ENCODE measurements at regions not wholly inside any gene's neighbourhood (a gene's known extent, or its start where the extent isn't known, plus 50 kb on each side); places are given as distances from the start of the nearest gene placed in this dataset.

DNA sequence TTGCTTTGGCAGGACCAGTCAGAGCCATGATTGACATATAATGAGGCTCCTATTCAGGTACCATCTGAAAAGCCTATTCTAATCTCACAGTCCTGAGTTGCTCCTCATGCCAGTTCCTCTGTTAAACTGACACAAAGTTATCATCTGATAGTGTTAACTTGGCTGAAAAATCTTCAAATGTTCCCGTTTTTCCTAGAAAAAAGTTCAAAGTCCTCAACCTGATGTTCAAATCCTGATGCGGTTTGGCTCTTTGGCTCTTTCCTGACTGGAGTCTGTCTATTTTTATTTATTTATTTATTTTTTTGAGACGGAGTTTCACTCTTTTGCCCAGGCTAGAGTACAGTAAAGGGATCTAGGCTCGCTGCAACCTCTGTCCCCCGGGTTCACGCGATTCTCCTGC, 244.2 kb downstream of the ANKRD50 start:
- TF ChIP-seq, protein P1, sequence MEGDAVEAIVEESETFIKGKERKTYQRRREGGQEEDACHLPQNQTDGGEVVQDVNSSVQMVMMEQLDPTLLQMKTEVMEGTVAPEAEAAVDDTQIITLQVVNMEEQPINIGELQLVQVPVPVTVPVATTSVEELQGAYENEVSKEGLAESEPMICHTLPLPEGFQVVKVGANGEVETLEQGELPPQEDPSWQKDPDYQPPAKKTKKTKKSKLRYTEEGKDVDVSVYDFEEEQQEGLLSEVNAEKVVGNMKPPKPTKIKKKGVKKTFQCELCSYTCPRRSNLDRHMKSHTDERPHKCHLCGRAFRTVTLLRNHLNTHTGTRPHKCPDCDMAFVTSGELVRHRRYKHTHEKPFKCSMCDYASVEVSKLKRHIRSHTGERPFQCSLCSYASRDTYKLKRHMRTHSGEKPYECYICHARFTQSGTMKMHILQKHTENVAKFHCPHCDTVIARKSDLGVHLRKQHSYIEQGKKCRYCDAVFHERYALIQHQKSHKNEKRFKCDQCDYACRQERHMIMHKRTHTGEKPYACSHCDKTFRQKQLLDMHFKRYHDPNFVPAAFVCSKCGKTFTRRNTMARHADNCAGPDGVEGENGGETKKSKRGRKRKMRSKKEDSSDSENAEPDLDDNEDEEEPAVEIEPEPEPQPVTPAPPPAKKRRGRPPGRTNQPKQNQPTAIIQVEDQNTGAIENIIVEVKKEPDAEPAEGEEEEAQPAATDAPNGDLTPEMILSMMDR (conservative IDR thresholded peaks at IDR 0.05) = no peak
- no peak for DNase-seq (ENCODE audit: extremely low spot score, unreplicated experiment)
- no peaks in the 10 kb centered on the region for H3K27me3 Mint-ChIP-seq
- no peak overlapping the region for H3K27ac Mint-ChIP-seq
- no peaks in the 10 kb centered on the region for H3K4me1 Mint-ChIP-seq (ENCODE audit: unreplicated experiment)
- H3K36me3 Mint-ChIP-seq = no peaks in the 10 kb centered on the region
- H3K9me3 Mint-ChIP-seq = no peaks in the 10 kb centered on the region
- H3K4me3 Mint-ChIP-seq = no peak overlapping the region

DNA sequence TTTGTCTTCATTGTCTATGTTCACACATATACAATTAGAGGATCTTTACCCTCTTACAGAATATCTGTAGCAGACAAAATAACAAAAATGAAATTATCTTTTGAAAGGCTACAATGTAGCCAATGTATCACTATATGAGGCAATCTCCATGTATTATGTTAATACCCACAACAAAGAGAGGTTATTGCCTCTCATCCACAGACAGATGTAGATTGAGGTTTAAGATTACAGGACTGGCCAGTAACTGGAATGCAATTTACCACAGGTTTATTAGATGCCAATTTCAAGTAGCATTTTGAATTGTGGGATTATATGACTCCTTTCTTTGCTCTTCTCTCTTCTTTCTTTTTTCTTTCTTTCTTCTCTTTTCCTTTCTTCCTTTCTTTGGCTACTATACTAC, 242.6 kb downstream of the ANKRD50 start:
- Mint-ChIP-seq H3K36me3 (no peaks in the 10 kb centered on the region), H3K27ac (no peak overlapping the region), H3K4me1 (ENCODE audit: unreplicated experiment) (no peaks in the 10 kb centered on the region), H3K4me3 (no peak overlapping the region), H3K9me3 (no peaks in the 10 kb centered on the region), H3K27me3 (no peaks in the 10 kb centered on the region)
- TF ChIP-seq, protein P1 (conservative IDR thresholded peaks at IDR 0.05) = no peak
- no peak for DNase-seq (ENCODE audit: extremely low spot score, unreplicated experiment)

DNA sequence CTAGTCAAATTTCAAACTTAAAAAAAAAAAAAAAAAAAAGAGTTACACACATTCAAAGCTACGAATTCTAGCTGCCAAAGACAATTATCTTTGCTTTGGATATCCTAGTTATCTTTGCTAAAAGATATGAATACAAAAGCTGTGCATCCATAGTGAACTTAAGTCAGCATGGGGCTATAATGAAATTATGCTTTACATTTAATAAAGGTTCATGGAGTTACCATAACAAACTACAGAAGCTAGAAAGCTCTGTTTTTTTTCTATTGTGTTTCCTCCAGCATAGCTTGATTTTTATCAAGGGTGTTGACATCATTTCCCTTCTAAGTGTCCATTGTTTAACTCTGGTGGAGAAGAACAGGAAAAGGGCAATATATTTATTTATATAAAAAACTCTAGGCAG, 234.1 kb downstream of the ANKRD50 start:
- DNase-seq (ENCODE audit: extremely low spot score, unreplicated experiment) = no peak
- no peak overlapping the region for H3K4me3 Mint-ChIP-seq
- H3K27me3 Mint-ChIP-seq = no peaks in the 10 kb centered on the region
- peaks cover 10% of the 10 kb centered on the region for H3K4me1 Mint-ChIP-seq (ENCODE audit: unreplicated experiment)
- TF ChIP-seq, protein P1 (conservative IDR thresholded peaks at IDR 0.05) = no peak
- H3K27ac Mint-ChIP-seq = no peak overlapping the region
- H3K9me3 Mint-ChIP-seq = no peaks in the 10 kb centered on the region
- H3K36me3 Mint-ChIP-seq = no peaks in the 10 kb centered on the region

DNA sequence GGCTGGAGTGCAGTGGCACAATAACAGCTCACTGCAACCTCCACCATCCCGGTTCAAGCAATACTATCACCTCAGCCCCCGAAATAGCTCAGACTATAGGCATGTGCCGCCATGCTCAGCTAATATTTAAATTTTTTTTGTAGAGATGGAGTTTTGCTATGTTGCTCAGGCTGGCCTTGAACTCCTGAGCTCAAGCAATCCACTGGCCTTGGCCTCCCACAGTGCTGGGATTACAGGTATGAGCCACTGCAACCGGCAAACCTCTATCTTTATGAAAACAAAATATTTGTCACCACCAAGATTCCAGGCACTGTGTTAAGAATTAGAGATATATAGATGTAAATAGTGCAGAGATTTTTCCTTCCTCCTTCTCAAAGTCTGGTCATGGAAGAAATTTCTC, 232.5 kb downstream of the ANKRD50 start:
- H3K36me3 Mint-ChIP-seq = no peaks in the 10 kb centered on the region
- peaks cover 11% of the 10 kb centered on the region for H3K4me1 Mint-ChIP-seq (ENCODE audit: unreplicated experiment)
- no peak for DNase-seq (ENCODE audit: extremely low spot score, unreplicated experiment)
- H3K9me3 Mint-ChIP-seq = no peaks in the 10 kb centered on the region
- H3K27me3 Mint-ChIP-seq = no peaks in the 10 kb centered on the region
- H3K4me3 Mint-ChIP-seq = no peak overlapping the region
- no peak overlapping the region for H3K27ac Mint-ChIP-seq
- TF ChIP-seq, protein P1 (conservative IDR thresholded peaks at IDR 0.05) = no peak

DNA sequence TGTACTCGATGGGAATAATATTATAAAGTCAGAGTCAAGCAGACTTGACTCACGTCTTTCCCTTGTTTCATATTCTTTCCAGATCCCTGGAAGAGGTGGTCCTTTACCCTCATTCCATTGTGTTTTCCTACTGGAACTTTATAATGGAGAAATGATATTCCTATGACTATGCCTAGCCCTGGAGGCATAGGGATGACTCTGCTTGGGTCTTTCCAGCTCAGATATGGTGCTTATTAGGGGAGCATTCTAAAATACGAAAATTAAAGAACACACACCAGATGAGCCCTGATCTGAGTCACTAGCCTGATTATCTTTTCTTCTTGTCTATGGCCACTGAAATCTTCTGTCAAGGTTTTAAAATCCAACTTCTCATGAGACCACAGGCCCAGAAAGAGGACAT, 231.4 kb downstream of the ANKRD50 start:
- H3K4me1 Mint-ChIP-seq (ENCODE audit: unreplicated experiment) = peaks cover 11% of the 10 kb centered on the region
- H3K27me3 Mint-ChIP-seq = no peaks in the 10 kb centered on the region
- no peaks in the 10 kb centered on the region for H3K36me3 Mint-ChIP-seq
- no peak for DNase-seq (ENCODE audit: extremely low spot score, unreplicated experiment)
- TF ChIP-seq, protein P1 (conservative IDR thresholded peaks at IDR 0.05) = no peak
- H3K27ac Mint-ChIP-seq = no peak overlapping the region
- H3K4me3 Mint-ChIP-seq = no peak overlapping the region
- peaks cover under 1% of the 10 kb centered on the region for H3K9me3 Mint-ChIP-seq
